ENCODE measurements at regions not wholly inside any gene's neighbourhood (a gene's known extent, or its start where the extent isn't known, plus 50 kb on each side); places are given as distances from the start of the nearest gene placed in this dataset.

- no peak for DNase-seq
Observed at GRCh38 chr10:78976825-78977755, 91.7 kb upstream of the ZMIZ1 start.

GRCh38 chr10:78979938-78980337 lies 88.8 kb upstream of the ZMIZ1 start:
- no peak for DNase-seq

- no peak for DNase-seq
Observed at GRCh38 chr10:78980354-78980753, 88.4 kb upstream of the ZMIZ1 start.

GRCh38 chr10:78980815-78981214 lies 88.0 kb upstream of the ZMIZ1 start:
- DNase-seq: no peak

GRCh38 chr10:78981257-78981969 lies 87.4 kb upstream of the ZMIZ1 start:
- no peak for DNase-seq

DNA sequence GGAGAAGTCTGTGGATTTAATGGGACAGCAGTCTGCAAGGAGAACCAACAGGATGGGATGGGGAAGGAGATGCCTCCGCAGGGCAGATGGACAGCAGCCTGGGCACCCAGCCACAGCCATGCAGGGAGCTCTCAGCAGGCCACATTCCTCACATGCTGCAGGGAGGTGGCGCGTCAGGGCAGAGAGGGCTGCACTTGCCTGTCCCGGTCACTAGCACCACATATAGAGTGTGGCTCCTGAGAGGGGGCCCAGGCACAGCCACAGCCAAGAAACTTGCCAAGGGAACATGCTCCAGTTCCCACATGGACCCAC lies 86.8 kb upstream of the ZMIZ1 start:
- DNase-seq: no peak

DNA sequence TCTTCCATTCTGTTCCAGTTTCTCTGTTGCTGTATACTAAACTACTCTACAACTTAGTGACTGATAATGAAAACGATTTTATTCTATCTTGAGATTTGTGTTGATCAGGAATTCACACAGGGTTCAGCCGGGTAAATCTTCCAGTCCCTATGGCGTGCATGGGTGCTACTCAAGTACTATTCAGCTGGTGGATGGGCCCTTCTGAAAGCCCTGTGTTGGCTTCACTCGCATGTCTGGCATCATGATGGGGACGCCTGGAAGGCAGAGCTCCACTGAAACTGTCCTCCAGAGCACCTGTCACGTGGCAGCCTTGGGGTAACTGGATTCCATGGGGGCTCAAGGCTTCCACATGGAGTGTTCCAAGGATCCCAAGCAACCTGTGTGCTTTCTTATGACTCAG lies 86.0 kb upstream of the ZMIZ1 start:
- DNase-seq: no peak

DNA sequence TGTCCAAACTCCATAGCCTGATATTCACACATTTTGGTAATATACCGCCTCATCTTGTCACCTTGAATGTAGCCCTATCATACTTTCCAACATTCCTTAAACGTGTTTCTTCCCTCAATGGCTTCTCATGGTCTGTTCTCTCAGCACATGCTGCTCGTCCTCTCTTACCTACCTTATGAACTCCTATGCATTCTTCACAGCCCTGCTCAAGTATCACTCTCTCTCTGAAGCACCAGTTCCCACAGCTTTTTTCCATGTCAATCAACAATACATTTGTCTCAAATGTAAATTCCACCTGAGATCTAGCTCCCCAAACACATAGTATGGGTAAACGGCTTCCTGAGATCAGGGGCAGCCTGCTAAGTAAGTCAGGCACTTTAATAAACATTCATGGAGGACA lies 85.2 kb upstream of the ZMIZ1 start:
- no peak for DNase-seq

DNA sequence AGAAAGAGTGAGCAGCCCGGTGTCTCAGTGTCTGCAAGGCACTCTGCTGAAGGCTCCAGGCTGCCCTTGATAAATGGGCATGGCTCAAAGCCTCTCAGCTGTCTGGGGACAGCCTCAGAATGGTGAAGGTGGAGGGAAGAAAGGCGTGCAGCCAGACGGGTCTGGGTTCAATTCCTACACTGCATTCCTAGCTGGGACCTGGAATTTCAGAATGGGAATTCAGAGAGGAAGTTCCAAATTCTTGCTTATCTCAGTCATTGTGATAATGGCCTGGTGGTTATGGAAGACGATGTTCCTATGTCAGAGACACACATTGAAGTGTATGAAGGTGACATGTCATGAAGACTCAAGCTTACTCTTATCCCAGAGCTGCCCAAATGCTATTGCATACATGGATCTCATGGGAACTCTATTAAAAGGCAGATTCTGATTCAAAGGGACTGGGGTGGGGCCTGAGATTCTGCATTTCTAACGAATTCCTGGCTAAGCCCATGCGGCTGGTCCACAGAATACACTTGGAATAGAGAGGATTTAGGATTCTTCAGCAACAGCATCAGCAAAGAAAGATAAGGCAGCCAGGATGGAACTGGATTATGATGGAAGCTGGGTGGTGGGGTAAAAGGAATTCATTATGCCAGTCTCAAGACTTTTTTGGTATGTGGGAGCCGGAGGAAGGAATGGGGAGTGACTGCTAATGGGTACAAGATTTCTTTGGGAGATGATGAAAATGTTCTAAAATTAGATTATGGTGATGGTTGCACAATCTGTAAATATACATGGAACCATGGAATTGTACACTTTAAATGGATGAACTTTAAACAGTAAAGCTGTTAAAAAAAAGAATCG lies 82.6 kb upstream of the ZMIZ1 start:
- no peak for DNase-seq

DNA sequence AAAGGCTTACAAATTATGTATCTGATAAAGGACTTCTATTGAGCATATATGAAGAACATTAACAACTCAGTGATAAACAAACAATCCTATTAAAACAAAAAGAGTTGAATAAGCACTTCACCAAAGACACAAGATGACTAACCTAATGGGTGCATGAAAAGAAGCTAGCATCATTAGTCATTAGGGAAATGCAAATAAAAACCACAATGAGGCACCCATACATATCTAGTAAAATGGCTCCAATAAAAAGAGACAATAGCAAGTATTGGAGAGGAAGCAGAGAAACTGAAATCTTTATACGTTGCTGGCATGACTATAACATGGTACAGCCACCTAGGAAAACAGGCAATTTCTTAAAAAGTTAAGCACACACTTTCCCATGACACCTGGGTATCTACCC lies 77.6 kb upstream of the ZMIZ1 start:
- no peak for DNase-seq

DNA sequence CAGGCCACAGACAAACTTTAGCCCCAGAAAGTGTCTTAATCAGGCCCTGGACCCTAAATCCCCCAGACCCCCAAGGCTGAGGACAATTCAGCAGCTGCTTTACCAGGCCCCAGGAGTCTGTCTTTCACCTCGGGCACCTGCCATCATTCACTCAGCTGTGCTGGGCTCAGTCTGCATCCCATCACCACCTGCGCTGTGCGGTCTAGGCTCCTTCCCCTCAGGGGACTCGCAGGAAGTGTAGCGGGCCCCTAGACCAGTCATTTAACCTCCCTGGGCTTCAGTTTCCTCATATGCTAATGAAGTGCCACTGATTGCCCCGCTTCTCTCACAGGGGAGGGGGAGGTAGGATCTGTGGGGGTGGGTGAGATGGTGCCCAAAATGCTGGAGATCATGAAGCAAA lies 76.4 kb upstream of the ZMIZ1 start:
- no peak for DNase-seq

DNA sequence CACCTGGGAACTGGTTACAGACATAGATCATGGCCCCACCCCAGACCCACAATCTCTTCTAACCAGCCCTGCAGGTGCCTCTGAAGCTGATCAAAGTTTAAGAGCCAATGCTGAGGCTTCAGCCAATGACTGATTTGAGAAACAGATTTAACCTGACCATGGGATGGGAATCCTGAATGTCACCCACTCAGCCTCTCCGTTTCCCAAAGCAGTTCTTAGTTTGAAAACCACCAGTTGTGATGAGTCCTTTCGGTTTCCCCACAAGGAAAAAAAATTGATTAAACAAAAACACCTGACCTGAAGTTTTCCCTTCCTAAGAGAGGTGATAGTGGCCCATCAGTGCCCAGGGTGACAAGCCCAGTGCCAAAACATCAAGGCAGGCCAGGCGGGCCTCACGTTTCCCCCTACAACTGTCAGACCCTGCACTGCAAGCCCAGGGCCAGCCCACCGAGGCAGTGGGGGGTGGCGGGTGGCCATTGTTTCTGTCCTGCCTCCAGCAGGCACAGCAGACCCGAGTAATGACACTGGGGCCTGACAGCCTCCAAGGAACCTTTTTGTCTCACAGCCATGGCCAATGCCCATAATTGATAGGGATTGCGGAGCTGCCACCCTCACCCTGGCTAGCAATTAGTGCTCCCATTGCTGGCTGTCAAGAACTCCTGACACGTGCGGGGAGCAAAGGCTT lies 75.4 kb upstream of the ZMIZ1 start:
- no peak for DNase-seq

GRCh38 chr10:78995987-78996791 lies 72.6 kb upstream of the ZMIZ1 start:
- DNase-seq: no peak

DNA sequence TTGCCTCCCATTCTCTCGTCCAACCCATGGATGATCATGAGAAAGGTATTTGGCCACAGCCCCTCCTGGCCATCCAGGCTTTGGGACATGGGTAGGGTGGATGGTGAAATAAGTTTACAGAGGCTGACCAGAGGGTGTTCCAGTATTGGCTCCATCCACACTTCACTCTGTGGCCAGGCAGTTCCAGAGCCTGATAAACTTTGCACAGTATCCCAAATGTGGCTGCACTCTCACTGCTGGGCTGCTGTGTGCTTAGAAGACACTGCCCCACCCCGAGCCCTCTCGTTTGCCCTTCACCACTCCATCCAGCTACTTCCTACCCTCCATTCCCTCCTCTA lies 72.0 kb upstream of the ZMIZ1 start:
- DNase-seq: no peak

GRCh38 chr10:78997635-78998618 lies 70.8 kb upstream of the ZMIZ1 start:
- no peak for DNase-seq

DNA sequence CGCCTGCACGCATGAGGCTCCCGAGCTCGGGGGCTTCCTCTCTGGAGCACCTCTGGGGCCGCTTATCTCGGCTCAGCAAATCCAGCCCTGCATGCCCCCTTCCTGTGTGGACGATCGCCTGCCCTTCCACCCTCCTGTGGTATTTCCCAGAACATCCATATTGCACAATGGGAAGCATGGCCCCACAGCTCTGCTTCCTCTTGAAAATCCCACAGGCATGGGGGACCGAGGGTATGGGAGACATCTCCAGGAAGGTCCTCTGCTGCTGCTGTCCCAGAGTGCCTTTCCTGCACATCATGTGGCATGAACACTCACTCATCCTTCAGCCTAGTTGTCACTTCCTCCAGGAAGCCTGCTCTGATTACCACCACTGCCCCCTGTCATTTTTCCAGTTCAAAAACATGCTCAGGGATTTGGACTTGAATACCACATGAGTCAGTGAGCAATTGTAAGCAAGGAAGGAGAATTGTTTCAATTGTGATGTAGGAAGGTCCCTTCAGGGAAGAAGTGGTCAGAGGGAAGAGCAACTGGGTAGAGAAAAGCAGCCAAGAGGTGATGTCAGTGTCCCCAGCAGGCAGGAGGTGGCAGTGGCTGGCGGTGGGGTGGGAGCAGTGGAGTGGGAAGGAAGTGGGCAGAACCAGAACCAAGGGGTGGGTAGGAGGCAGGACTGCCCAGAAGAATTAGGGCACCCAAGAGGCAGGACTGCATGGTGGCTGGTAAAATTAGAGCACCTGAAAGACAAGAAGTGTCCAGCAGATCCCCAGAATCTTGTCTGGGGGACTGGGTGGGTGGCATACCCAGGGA lies 67.5 kb upstream of the ZMIZ1 start:
- no peak for DNase-seq

DNA sequence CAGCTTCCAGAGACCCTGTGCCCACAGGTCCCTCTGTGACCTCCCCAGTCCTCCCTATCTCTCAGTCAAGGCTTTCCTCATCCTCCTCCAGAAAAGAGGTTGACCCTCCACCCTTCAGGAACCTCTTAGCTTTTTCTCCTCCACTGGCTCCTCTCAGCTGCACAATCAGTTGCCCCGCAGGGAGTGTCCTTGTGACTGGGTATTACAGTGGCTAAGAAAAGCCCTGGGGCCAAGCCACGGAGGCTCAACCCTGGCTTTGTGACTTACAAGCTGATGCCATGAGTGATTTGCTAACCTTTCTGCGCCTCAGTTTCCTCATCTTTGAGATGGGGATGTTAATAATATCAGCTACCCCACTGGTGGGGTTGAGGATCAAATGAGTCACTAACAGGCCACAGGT lies 66.4 kb upstream of the ZMIZ1 start:
- DNase-seq: no peak

- no peak for DNase-seq
Observed at GRCh38 chr10:79003183-79004100, 65.3 kb upstream of the ZMIZ1 start.

DNA sequence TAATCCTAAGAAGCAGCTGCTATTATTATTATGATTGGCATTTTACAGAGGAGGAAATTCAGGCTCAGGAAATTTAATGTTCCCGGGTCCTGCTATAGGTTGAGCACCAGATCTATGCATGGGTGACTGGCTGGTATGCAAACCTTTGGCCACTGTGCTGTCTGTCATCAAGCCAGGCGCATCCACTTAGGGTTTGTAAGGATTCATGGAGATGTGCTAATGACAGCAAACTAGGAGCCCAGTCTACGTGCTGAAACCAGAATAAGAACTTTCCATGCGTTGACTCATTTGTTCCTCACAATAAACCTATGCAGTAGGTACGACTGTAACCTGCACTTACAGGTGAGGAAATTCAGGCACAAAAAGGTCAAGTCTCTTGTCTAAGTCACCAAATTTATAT lies 64.5 kb upstream of the ZMIZ1 start:
- DNase-seq: no peak

Measured in eye (tissue), 1 donor.